Adrenal gland (tissue), 9 donors: ENCODE measurements at regions not wholly inside any gene's neighbourhood (a gene's known extent, or its start where the extent isn't known, plus 50 kb on each side); places are given as distances from the start of the nearest gene placed in this dataset.
"Not testable (repeated sequence)": the region's sequence is repeated elsewhere in the genome, so short reads cannot be mapped to it uniquely, and the experiment has no call there.

Source experiments
- DNase-seq, 7 donors: peaks; one replicate each; pipeline ENCODE4 v3.0.0-alpha.2; 2019 to 2020
- H3K27ac ChIP-seq, 5 donors: fragments of 200-600 bp; sonication (generic) in 4 of 5; 1 replicate in 3 of 5; 2 replicates in 2 of 5; pipeline versions ENCODE4 v1.5.1 to v1.8.0; 2016 to 2020; ENCODE audit warnings: mild to moderate bottlenecking in 1 of 5
- H3K27me3 ChIP-seq: fragments of 200-600 bp; 2 replicates; pipeline ENCODE4 v1.8.0; 2021
- H3K36me3 ChIP-seq, 2 donors: fragments of 200-600 bp; replicated peaks in 1 of 2; 1 replicate in 1 of 2; 2 replicates in 1 of 2; pipeline versions ENCODE4 v1.5.1 to v1.8.0; 2018 to 2022
- H3K4me1 ChIP-seq, 2 donors: fragments of 200-600 bp; replicated peaks in 1 of 2; 1 replicate in 1 of 2; 2 replicates in 1 of 2; pipeline versions ENCODE4 v1.5.1 to v1.8.0; 2018 to 2021
- H3K4me3 ChIP-seq, 4 donors: fragments of 200-600 bp; sonication (generic) in 3 of 4; one replicate each; pipeline ENCODE4 v1.5.1; 2016 to 2018
- H3K9me3 ChIP-seq, 3 donors: fragments of 200-600 bp; sonication (generic) in 1 of 3; replicated peaks in 1 of 3; 1 replicate in 2 of 3; 2 replicates in 1 of 3; pipeline versions ENCODE4 v1.5.1 to v1.8.0; 2016 to 2021
- POLR2A ChIP-seq, 2 donors: fragments of 450-650 bp; IDR thresholded peaks; one replicate each; pipeline ENCODE4 v1.6.1; 2017; ENCODE audit warnings: antibody characterized with exemption in 2 of 2, mild to moderate bottlenecking in 2 of 2, moderate library complexity in 1 of 2
- WGBS, 4 donors: extraction: QIAGEN DNeasy Blood & Tissue Kit in 2 of 4; methylation state at CpG; one replicate each; pipeline versions ENCODE4 v1.1.5 to v1.1.7; 2013 to 2017; 5-methylcytosine and 5-hydroxymethylcytosine counted together
- intact Hi-C, 2 donors: fragments of 100-400 bp; cut with DNase I; formaldehyde crosslinking; loops; one replicate each; pipeline versions ENCODE4 v1.14.1 to v1.15.0; 2022 to 2023
- TF ChIP-seq, protein P1 (sequence below), 6 experiments: fragments of 450-650 bp in 4 of 6; fragments of 200-600 bp in 2 of 6; sonication (generic) in 1 of 6; IDR thresholded peaks; 1 replicate in 5 of 6; 2 replicates in 1 of 6; pipeline versions ENCODE4 v1.5.1 to v1.8.0; 2016 to 2021; ENCODE audit warnings: antibody characterized with exemption in 6 of 6, mild to moderate bottlenecking in 2 of 6, moderate library complexity in 1 of 6
- donor health status: healthy with polysubstance abuse.
- donor health status: Bipolar disorder and iron deficiency.
- donor health status: DM: yes; HTN: yes; CAD: no.
- donor health status: DM: no; HTN: no; CAD: no.
- donor health status: DM: no; HTN: no; CAD: no.

DNA sequence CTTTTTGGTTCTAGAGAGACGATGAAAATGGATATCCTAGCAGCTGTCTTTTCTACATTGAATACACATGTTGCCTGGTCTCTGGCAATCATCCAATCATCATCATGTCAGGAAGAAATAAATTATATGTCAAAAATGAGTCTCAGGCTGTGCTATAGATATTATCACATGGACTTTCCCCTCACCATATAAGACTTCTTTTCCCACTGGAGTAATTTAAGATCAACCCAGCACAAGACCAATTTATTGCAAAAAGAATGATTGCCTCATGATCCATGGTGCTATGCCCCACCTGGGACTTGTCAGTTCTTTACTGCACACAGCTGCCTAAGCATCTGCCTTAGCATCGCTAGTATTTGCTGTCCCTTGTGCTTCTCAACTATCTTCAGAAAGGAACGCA, 783.7 kb upstream of the TMEFF2 start:
- WGBS, 4 donors, result 57 to 68% (median 64%) methylated on average over 3 of the region's 3 CpGs

DNA sequence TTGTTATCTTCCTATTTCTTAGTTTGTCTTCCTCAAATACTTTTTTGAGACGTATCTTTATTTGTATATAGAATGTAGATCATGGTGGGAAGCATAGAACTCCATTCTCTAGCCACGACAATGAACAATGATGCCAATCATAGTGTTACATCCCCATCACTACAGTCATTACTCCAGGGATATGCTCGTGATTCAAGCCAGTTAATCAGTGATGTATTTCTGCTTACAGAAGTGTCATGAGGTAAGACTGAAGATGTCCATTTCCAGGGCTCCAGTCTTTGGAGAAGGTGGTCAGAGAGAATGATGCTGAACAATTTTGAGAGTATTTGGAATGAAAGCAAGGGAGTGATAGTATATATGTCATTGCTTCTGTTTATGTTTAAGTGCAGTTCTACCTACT, 777.2 kb upstream of the TMEFF2 start:
- no peak overlapping the region for H3K27ac ChIP-seq
- TF ChIP-seq, protein P1, sequence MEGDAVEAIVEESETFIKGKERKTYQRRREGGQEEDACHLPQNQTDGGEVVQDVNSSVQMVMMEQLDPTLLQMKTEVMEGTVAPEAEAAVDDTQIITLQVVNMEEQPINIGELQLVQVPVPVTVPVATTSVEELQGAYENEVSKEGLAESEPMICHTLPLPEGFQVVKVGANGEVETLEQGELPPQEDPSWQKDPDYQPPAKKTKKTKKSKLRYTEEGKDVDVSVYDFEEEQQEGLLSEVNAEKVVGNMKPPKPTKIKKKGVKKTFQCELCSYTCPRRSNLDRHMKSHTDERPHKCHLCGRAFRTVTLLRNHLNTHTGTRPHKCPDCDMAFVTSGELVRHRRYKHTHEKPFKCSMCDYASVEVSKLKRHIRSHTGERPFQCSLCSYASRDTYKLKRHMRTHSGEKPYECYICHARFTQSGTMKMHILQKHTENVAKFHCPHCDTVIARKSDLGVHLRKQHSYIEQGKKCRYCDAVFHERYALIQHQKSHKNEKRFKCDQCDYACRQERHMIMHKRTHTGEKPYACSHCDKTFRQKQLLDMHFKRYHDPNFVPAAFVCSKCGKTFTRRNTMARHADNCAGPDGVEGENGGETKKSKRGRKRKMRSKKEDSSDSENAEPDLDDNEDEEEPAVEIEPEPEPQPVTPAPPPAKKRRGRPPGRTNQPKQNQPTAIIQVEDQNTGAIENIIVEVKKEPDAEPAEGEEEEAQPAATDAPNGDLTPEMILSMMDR (IDR thresholded peaks at IDR 0.05), result no peak
- TF ChIP-seq POLR2A (IDR thresholded peaks at IDR 0.05), result no peak
- 43 to 58% (median 49%) methylated on average over 3 of the region's 3 CpGs for WGBS, 4 donors
- no peaks in the 10 kb centered on the region for H3K36me3 ChIP-seq
- no peak for DNase-seq
- H3K4me3 ChIP-seq, result no peak overlapping the region
- no peaks in the 10 kb centered on the region for H3K27me3 ChIP-seq
- no peaks in the 10 kb centered on the region for H3K9me3 ChIP-seq
- no peaks in the 10 kb centered on the region for H3K4me1 ChIP-seq
- intact Hi-C loops, result no loop called here

More for the DNA sequence above, 783.7 kb upstream of the TMEFF2 start:
- Histone ChIP-seq H3K9me3 (no peaks in the 10 kb centered on the region), H3K4me1 (no peaks in the 10 kb centered on the region), H3K36me3 (no peaks in the 10 kb centered on the region), H3K27ac (no peak overlapping the region), H3K27me3 (no peaks in the 10 kb centered on the region), H3K4me3 (no peak overlapping the region)
- no peak for DNase-seq
- intact Hi-C loops, result no loop called here
- TF ChIP-seq POLR2A (IDR thresholded peaks at IDR 0.05), result no peak
- TF ChIP-seq, protein P1 (IDR thresholded peaks at IDR 0.05), result no peak

DNA sequence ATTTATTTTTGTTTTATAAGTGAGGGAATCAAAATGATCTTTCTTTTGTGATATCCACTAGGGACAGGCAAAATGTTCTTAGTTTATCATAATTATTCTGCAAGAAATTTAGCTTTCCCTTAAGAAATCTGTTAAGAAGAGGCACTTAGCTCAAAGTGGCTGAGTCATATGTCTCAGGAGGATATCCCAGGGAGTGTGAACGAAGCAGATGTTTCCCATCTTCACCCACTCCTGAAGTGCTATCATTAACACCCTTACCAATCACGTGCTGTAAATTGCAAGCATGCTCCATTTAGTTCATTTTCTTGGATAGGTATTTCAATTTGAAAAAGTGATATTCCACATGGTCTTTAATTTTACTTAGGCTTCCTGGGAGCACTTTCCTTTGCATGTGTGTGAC, 774.3 kb upstream of the TMEFF2 start:
- intact Hi-C loops, result no loop called here
- Histone ChIP-seq H3K9me3 (no peaks in the 10 kb centered on the region), H3K36me3 (no peaks in the 10 kb centered on the region), H3K27me3 (no peaks in the 10 kb centered on the region), H3K4me1 (no peaks in the 10 kb centered on the region), H3K27ac (no peak overlapping the region), H3K4me3 (no peak overlapping the region)
- WGBS, 4 donors, result 27 to 48% (median 33%) methylated on average over 2 of the region's 2 CpGs
- DNase-seq, result no peak
- TF ChIP-seq, protein P1 (IDR thresholded peaks at IDR 0.05), result no peak
- TF ChIP-seq POLR2A (IDR thresholded peaks at IDR 0.05), result no peak

DNA sequence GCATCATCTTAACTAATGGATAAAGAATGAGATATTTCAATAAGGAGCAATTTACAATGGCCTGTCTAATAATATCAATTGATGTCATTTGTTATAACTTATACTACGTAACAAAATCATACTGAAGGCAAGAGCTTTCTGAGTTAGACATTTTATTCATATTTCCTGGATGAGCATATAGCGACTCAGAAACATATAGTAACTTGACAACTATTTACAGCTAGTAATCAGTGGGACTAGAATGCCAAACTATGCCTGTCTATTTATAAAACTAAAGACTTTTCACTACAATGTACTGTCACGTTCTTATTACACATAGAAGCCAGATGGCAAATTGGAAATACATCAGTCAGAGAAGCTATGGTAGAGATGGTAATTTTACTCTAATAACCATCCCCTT, 766.2 kb upstream of the TMEFF2 start:
- WGBS, 4 donors, result 68 to 78% (median 70%) methylated on average over 3 of the region's 3 CpGs
- Histone ChIP-seq H3K36me3 (no peaks in the 10 kb centered on the region), H3K4me3 (no peak overlapping the region), H3K27me3 (no peaks in the 10 kb centered on the region), H3K27ac (no peak overlapping the region), H3K4me1 (no peaks in the 10 kb centered on the region), H3K9me3 (no peaks in the 10 kb centered on the region)
- DNase-seq, result no peak
- intact Hi-C loops, result no loop called here
- TF ChIP-seq, protein P1 (IDR thresholded peaks at IDR 0.05), result no peak
- no peak for TF ChIP-seq POLR2A (IDR thresholded peaks at IDR 0.05)

DNA sequence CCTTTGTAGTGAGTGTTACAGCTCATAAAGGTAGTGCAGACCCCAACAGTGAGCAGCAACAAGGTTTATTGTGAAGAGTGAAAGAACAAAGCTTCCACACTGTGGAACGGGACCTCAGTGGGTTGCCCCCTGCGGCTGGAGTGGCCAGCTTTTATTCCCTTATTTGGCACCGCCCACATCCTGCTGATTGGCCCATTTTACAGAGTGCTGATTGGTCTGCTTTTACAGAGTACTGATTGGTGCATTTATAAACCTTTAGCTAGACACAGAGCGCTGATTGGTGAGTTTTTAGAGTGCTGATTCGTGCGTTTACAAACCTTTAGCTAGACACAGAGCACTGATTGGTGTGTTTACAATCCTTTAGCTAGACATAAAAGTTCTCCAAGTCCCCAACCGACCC, 763.9 kb upstream of the TMEFF2 start:
- H3K4me1 ChIP-seq, H3K27me3 ChIP-seq, DNase-seq, H3K9me3 ChIP-seq, H3K27ac ChIP-seq, H3K4me3 ChIP-seq, H3K36me3 ChIP-seq, intact Hi-C loops: not testable (repeated sequence)
- 74 to 85% (median 80%) methylated on average over 7 of the region's 7 CpGs for WGBS, 4 donors
